Activated CD8-positive, alpha-beta memory T cell treated with anti-CD3 and anti-CD28 coated beads, Interleukin-2, amount 50 U/mL, for 1 hour (primary cell): ENCODE measurements at regions not wholly inside any gene's neighbourhood (a gene's known extent, or its start where the extent isn't known, plus 50 kb on each side); places are given as distances from the start of the nearest gene placed in this dataset.
"Not testable (repeated sequence)": the region's sequence is repeated elsewhere in the genome, so short reads cannot be mapped to it uniquely, and the experiment has no call there.

Experiments
- DNase-seq: peaks from one replicate; pipeline ENCODE4 v3.0.0-alpha.2; 2020; ENCODE audit errors: extremely low read depth

GRCh38 chr6:137545073-137545472 lies 50.9 kb upstream of the OLIG3 start:
- DNase-seq: no peak

- DNase-seq: no peak
Observed at GRCh38 chr6:137547186-137547585, 53.0 kb upstream of the OLIG3 start.

- no peak for DNase-seq
Observed at GRCh38 chr6:137547601-137548000, 53.4 kb upstream of the OLIG3 start.

- DNase-seq: no peak
Observed at GRCh38 chr6:137549106-137549505, 54.9 kb upstream of the OLIG3 start.

GRCh38 chr6:137550535-137550934 lies 56.3 kb upstream of the OLIG3 start:
- no peak for DNase-seq

- DNase-seq: no peak
Observed at GRCh38 chr6:137552146-137552545, 58.0 kb upstream of the OLIG3 start.

GRCh38 chr6:137552809-137553208 lies 58.6 kb upstream of the OLIG3 start:
- no peak for DNase-seq

- DNase-seq: not testable (repeated sequence)
Observed at GRCh38 chr6:137559521-137560183, 65.5 kb upstream of the OLIG3 start.

- DNase-seq: no peak
Observed at GRCh38 chr6:137560184-137560563, 66.0 kb upstream of the OLIG3 start.

GRCh38 chr6:137568067-137568466 lies 73.9 kb upstream of the OLIG3 start:
- DNase-seq: no peak

- no peak for DNase-seq
Observed at GRCh38 chr6:137570393-137570792, 76.2 kb upstream of the OLIG3 start.

- no peak for DNase-seq
Observed at GRCh38 chr6:137571854-137572253, 77.7 kb upstream of the OLIG3 start.

- no peak for DNase-seq
Observed at GRCh38 chr6:137573739-137574138, 79.5 kb upstream of the OLIG3 start.

- DNase-seq: no peak
Observed at GRCh38 chr6:137579612-137580011, 85.4 kb upstream of the OLIG3 start.

- no peak for DNase-seq
Observed at GRCh38 chr6:137581019-137581707, 87.0 kb upstream of the OLIG3 start.

GRCh38 chr6:137583519-137583918 lies 89.3 kb upstream of the OLIG3 start:
- not testable (repeated sequence) for DNase-seq

- no peak for DNase-seq
Observed at GRCh38 chr6:137588472-137588871, 94.3 kb upstream of the OLIG3 start.

GRCh38 chr6:137589067-137589848 lies 95.1 kb upstream of the OLIG3 start:
- no peak for DNase-seq

- DNase-seq: no peak
Observed at GRCh38 chr6:137590684-137591083, 96.5 kb upstream of the OLIG3 start.

GRCh38 chr6:137601471-137601870 lies 107.3 kb upstream of the OLIG3 start:
- no peak for DNase-seq

- DNase-seq: no peak
Observed at GRCh38 chr6:137602313-137603197, 108.4 kb upstream of the OLIG3 start.

GRCh38 chr6:137610702-137611101 lies 116.5 kb upstream of the OLIG3 start:
- no peak for DNase-seq
